HG03565 (cell line): ENCODE measurements at regions not wholly inside any gene's neighbourhood (a gene's known extent, or its start where the extent isn't known, plus 50 kb on each side); places are given as distances from the start of the nearest gene placed in this dataset.

Experiments
- ATAC-seq: cut with Tn5 transposase; IDR thresholded peaks from one replicate; pipeline ENCODE4 v1.9.1; 2021; ENCODE audit warnings: mild to moderate bottlenecking, moderate library complexity; ENCODE audit not compliant: unreplicated experiment

- ATAC-seq, result no peak
Measured at GRCh38 chr3:154584974-154585373, 155.0 kb upstream of the GPR149 start.

DNA sequence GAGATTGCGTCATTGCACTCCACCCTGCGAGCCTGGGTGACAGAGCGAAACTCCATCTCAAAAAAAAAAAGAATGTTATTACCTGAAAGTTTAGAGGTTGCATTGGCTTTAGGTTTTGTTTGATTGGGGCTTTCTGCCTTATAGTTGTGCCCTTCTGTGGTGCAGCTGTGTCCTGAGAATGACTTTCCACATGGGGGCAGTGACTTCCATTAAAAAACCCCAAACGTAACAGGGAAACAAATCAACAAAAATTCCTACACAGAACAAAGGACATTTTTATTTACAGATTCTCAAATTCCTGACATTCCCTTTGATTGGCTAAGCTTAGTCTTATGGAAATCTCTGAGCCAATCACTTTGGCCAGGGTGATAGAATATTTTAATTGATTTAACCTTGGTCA, 154.1 kb upstream of the GPR149 start:
- ATAC-seq, result no peak

DNA sequence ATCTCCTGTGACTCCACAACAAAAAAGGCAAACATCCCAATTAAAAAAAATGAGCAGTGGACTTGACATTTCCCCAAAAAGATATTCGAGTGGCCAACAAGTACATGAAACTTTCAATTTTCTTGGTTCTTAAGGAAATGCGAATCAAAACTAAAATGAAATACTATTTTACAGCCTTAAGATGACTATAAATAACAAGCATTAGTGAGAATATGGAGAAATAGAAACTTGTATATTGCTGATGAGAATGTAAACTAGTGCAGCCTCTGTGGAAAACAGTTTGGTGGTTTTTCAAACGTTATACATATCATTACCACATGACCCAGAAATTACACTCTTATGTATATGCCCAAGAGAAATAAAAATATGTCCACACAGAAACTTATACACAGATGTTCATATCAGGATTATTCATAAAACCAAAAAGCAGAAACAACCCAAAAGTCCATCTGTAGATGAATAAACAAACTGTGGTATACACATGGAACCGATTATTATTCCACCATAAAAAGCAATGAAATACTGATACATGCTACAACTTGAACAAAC, 153.2 kb upstream of the GPR149 start:
- ATAC-seq, result no peak

DNA sequence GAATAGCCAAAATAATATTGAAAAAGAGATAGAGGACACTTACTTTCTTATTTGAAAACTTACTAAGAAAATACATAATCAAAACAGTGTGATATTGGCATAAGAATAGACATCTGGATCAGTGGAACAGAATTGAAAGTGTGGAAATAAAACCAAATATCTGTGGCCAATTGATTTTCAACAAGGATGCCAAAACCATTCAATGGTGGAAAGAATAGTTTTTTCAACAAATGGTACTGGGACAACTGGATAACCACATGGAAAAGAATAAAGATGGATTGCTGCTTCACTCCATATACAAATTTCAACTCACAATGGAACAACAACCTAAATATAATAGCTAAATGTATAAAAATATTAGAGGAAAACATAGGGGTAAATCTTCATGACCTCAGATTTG, 152.5 kb upstream of the GPR149 start:
- ATAC-seq, result no peak

DNA sequence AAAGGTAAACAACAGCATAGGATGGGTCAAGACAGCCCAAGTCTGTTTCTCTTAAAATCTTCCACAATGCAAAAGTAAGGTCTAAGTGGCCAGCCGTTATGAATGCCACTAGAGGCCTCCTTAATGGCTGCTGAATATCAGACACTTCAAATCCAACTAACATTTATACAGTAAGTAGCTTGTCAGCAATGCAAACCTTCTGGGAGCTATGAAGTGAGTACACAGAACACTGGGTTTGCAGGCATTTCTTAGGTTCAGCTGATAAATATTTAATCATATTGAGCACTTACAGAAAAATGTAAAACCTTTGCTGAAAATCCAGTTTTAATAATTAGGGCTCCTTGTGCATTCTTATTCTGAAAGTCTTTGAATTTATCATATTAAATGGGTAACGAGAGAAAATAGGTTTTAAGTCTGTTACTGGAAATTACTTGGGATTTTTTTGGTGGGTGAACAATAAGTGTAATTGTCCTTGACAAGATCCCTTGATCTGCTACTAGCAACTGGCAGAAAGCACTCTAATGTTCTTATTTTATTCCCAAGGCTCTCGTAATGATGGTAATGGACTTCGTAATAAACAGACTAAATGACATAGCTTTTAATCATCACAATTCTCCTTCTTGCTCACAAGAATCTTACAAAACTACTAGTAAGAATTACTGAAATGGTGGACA, 141.7 kb upstream of the GPR149 start:
- no peak for ATAC-seq

DNA sequence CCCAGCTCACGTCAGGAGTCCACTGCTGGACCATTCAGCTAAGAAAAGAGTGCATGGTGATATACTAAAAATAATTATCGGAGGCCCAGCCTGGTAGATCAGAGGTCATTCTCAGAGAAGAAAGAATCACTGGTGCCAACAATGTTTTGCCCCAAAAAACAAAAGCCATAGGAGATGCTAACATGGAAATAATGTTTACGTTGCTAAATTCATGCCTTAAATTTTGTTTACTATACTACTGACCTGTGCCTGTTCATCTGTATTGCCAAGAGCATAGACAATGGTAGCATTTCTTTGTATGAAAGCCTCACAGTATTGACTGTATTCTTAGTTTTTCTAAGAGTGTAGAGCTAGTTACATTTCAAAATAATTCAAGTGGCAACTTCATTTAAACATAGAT, 138.1 kb upstream of the GPR149 start:
- ATAC-seq, result no peak

- ATAC-seq, result no peak
Measured at GRCh38 chr3:154559623-154560022, 129.6 kb upstream of the GPR149 start.

GRCh38 chr3:154552338-154552737, 122.3 kb upstream of the GPR149 start:
- ATAC-seq, result no peak

DNA sequence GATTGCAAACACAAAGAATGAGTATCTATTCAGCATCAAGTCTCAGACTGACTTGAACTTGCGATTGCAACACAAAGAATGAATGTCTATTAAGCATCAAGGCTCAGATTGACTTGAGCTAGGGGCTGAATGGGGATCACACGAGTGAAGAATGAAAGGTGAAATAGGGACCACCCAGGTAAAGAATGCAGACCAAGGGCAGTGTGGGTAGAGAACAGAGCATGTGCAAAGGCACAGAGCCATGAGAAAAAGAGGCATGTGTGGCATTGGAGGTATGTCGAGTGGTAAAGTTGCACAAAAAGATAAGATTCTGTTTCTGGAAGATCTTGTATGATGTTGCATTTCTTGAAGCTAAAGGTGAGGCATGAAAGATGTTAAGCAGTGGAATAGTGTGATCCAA, 119.4 kb upstream of the GPR149 start:
- ATAC-seq, result no peak

DNA sequence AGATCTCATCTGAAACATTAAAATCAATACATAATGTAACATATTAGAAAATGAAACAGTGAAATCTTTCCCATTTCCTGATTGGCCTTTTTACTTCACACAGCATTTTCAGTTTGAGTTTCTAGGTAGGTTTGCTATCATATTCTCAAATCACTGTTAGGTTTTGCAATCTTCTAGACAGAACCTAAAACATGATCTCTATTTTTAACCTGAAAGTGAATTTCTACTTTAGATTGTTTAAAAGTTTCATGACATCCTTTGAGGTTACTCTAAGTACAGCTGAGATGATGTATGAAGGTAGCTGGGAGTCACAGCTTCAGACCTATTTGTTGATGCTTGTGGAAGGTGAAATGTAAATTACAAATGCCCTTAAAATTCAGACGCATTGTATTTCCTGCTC, 118.4 kb upstream of the GPR149 start:
- peak; percentile 62 for ATAC-seq

GRCh38 chr3:154542837-154543236, 112.8 kb upstream of the GPR149 start:
- ATAC-seq, result no peak

DNA sequence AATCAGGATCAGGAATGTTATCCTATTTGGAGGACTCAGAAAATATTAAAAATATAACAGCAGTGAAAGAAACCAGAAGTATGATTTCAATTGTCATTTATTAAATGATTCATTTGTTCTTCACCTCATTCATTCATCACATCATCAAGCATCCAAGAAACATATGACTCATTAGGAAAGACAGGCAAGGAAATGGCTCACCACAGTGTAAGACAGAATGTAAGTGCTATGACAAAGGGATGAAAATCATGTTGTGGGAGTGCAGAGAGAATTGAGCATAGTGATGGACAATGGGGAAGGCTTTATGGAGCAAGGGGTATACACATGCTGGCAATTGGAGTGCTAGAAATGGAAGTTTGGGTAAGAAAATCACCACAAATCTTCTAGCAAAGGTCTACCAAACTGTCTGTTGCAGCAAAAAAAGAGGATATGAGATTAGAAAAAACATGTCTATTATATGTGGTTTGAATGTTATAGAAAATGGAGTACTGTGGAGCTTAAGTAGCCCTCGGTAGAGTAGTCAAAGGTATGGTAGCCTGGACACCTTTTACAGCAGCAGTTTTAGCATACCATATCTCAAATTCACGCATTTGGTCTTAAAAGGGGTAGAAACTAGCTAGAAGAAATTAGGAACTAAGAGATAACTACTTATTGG, 111.1 kb upstream of the GPR149 start:
- no peak for ATAC-seq

DNA sequence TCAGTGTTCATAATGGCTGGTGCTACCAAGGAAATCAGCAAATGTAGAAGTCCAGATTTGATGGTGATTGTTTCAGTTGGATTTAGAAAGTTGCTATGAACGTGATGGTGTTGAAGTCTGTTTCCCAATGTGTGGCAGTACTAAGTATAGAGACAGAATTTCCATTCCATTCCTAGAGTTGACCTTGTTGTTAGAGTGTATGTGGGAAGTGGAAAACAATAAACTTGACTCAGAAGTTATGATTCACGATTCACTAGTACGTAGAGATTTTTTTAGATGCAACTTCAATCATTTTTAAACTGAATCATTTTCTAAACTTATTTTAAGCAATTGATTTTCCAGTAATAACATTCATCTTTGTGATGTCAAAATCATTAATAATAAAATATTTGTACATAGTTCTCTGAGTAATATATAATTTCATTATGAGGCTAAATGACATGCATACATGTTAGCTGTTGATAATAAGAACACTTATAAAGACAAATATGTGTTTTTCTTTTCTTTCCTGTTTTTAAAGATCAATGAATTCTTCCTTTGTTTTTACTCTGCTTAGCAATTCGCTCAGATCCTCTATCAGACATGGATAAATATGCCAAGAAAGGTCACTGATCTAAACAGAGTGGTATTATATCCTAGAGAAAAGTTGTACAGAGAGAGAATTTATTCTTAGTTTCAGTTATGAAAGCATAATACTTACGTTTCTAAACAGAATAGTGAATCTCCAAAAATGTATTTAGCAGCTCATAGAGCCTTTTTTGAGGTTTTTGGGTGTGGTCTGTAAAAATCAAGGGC, 108.8 kb upstream of the GPR149 start:
- no peak for ATAC-seq

- ATAC-seq, result no peak
Measured at GRCh38 chr3:154536751-154537150, 106.8 kb upstream of the GPR149 start.

GRCh38 chr3:154522036-154522602, 92.1 kb upstream of the GPR149 start:
- ATAC-seq, result no peak

DNA sequence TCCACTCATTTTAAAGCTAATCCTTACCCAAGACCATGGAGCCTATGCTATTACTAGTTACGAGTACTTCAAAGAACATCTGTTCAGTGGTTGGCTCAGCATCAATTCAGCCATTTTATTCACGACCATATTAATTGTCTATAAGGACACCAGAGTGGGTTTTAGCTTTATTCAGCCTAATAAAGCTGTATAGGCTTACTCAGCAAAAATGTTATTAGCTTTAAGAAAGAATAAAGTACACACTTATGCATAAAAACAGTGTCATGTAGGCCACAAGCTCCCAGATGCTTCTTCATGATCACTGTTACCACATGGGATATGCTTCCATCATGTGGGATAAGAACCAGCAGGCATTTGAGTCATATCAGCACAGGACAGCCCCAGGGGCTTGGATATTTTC, 87.4 kb upstream of the GPR149 start:
- no peak for ATAC-seq

DNA sequence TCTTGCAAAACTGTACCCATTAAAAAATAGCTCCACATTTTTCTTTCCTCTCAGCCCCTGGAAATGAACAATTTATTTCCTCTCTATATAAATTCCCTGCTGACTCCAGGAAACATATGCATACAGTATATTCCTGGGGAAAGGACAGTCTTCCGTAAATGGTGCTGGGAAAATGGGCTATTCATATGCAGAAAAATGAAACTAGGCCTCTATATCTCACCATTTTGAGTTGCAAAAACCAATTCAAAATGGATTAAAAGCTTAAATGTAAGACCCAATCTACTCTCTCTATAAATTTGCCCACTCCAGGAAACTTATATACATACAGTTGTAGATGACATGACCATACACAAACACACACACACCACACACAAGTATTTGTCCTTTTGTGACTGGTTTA, 85.9 kb upstream of the GPR149 start:
- no peak for ATAC-seq

- no peak for ATAC-seq
Measured at GRCh38 chr3:154510780-154511179, 80.8 kb upstream of the GPR149 start.

DNA sequence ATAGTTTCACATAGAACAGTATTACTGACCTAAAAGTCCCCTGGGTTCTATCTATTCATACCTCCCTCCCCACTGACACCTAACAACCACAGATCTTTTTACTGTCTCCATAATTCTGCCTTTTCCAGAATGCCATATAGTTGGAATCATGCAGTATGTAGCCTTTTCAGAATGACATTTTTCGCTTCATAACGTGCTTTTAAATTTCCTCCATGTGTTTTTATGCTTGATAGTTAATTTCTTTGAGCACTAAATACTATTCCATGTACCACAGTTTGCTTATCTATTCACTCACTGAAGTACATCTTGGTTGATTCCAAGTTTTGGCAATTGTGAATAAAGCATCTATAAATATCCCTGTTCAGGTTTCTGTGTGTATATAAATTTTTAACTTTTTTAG, 77.7 kb upstream of the GPR149 start:
- no peak for ATAC-seq

GRCh38 chr3:154496978-154497377, 67.0 kb upstream of the GPR149 start:
- no peak for ATAC-seq

GRCh38 chr3:154496540-154496939, 66.5 kb upstream of the GPR149 start:
- ATAC-seq, result no peak
